H9 (cell line): ENCODE measurements at regions not wholly inside any gene's neighbourhood (a gene's known extent, or its start where the extent isn't known, plus 50 kb on each side); places are given as distances from the start of the nearest gene placed in this dataset.

ENCODE experiments used
- DNase-seq: peaks from one replicate; pipeline ENCODE4 v3.0.0-alpha.2; 2017
- H2AFZ ChIP-seq: one replicate; pipeline ENCODE4 v1.6.1; 2013; ENCODE audit warnings: mild to moderate bottlenecking, low read length, control low read depth, moderate library complexity
- H2AK5ac ChIP-seq: 2 replicates; pipeline ENCODE4 v1.6.1; 2013; ENCODE audit warnings: low read length, control low read depth, mixed read lengths; ENCODE audit not compliant: insufficient read length
- H2BK120ac ChIP-seq: one replicate; pipeline ENCODE4 v1.6.1; 2013; ENCODE audit warnings: low read depth, mild to moderate bottlenecking, low read length, control low read depth, inconsistent platforms; ENCODE audit not compliant: poor library complexity, severe bottlenecking
- H2BK12ac ChIP-seq: 2 replicates; pipeline ENCODE4 v1.6.1; 2013; ENCODE audit warnings: low read length, control low read depth, mixed read lengths, low read depth; ENCODE audit not compliant: insufficient read length
- H2BK15ac ChIP-seq: 2 replicates; pipeline ENCODE4 v1.6.1; 2013; ENCODE audit warnings: low read depth, low read length, control low read depth
- H2BK20ac ChIP-seq: one replicate; pipeline ENCODE4 v1.6.1; 2013; ENCODE audit warnings: low read depth, mild to moderate bottlenecking, low read length, control low read depth, inconsistent platforms; ENCODE audit not compliant: poor library complexity, severe bottlenecking
- H2BK5ac ChIP-seq: 2 replicates; pipeline ENCODE4 v1.6.1; 2013; ENCODE audit warnings: low read length, control low read depth, mixed read lengths; ENCODE audit not compliant: insufficient read length
- H3K14ac ChIP-seq: 2 replicates; pipeline ENCODE4 v1.6.1; 2013; ENCODE audit warnings: low read length, control low read depth; ENCODE audit not compliant: insufficient read depth
- H3K18ac ChIP-seq: 2 replicates; pipeline ENCODE4 v1.6.1; 2013; ENCODE audit warnings: low read depth, mild to moderate bottlenecking, mixed read lengths, low read length, control low read depth; ENCODE audit not compliant: insufficient read length
- H3K23ac ChIP-seq: 2 replicates; pipeline ENCODE4 v1.6.1; 2013; ENCODE audit warnings: low read length, control low read depth, mixed read lengths, low read depth; ENCODE audit not compliant: insufficient read length
- H3K23me2 ChIP-seq: 2 replicates; pipeline ENCODE4 v1.6.1; 2013; ENCODE audit warnings: low read depth, mild to moderate bottlenecking, mixed read lengths, low read length, control low read depth; ENCODE audit not compliant: insufficient read length, poor library complexity, severe bottlenecking
- H3K27ac ChIP-seq: 2 replicates; pipeline ENCODE4 v1.5.1; 2013; ENCODE audit warnings: low read length, control low read depth, mixed read lengths, low read depth; ENCODE audit not compliant: insufficient read length
- H3K27me3 ChIP-seq: 2 replicates; pipeline ENCODE4 v1.6.1; 2013; ENCODE audit warnings: low read length, control low read depth, inconsistent platforms; ENCODE audit not compliant: insufficient read depth
- H3K4ac ChIP-seq: 2 replicates; pipeline ENCODE4 v1.6.1; 2013; ENCODE audit warnings: low read depth, mild to moderate bottlenecking, control low read depth, inconsistent platforms, low read length, moderate library complexity
- H3K4me1 ChIP-seq: 2 replicates; pipeline ENCODE4 v1.6.1; 2013; ENCODE audit warnings: low read length, control low read depth, inconsistent platforms; ENCODE audit not compliant: insufficient read depth
- H3K4me2 ChIP-seq: 2 replicates; pipeline ENCODE4 v1.6.1; 2013; ENCODE audit warnings: low read length, control low read depth, mixed read lengths; ENCODE audit not compliant: insufficient read length, insufficient read depth
- H3K56ac ChIP-seq: 2 replicates; pipeline ENCODE4 v1.6.1; 2013; ENCODE audit warnings: low read depth, mild to moderate bottlenecking, mixed read lengths, low read length, control low read depth; ENCODE audit not compliant: insufficient read length
- H3K79me1 ChIP-seq: 2 replicates; pipeline ENCODE4 v1.6.1; 2013; ENCODE audit warnings: low read depth, mild to moderate bottlenecking, moderate library complexity, low read length, control low read depth, inconsistent platforms; ENCODE audit not compliant: insufficient read depth, poor library complexity, severe bottlenecking
- H3K79me2 ChIP-seq: 2 replicates; pipeline ENCODE4 v1.6.1; 2013; ENCODE audit warnings: low read length, control low read depth, inconsistent platforms; ENCODE audit not compliant: insufficient read depth
- H3K9ac ChIP-seq: 2 replicates; pipeline ENCODE4 v1.6.1; 2013; ENCODE audit warnings: low read length, control low read depth, mixed read lengths; ENCODE audit not compliant: insufficient read length; ENCODE audit errors: extremely low read depth
- H3K9me3 ChIP-seq: one replicate; pipeline ENCODE4 v1.6.1; 2013; ENCODE audit warnings: low read depth, low read length, inconsistent platforms; ENCODE audit not compliant: control insufficient read depth
- H3T11ph ChIP-seq: one replicate; pipeline ENCODE4 v1.6.1; 2013; ENCODE audit warnings: mild to moderate bottlenecking, low read length, control low read depth, inconsistent platforms
- H4K20me1 ChIP-seq: one replicate; pipeline ENCODE4 v1.6.1; 2013; ENCODE audit not compliant: control insufficient read depth, insufficient read length, insufficient read depth
- H4K5ac ChIP-seq: 2 replicates; pipeline ENCODE4 v1.6.1; 2013; ENCODE audit warnings: low read depth, mild to moderate bottlenecking, mixed read lengths, low read length, control low read depth; ENCODE audit not compliant: insufficient read length
- H4K8ac ChIP-seq: replicated peaks from 2 replicates; pipeline ENCODE4 v1.6.1; 2013; ENCODE audit warnings: low read length, control low read depth, mixed read lengths, low read depth; ENCODE audit not compliant: insufficient read length
- H4K91ac ChIP-seq: 2 replicates; pipeline ENCODE4 v1.6.1; 2013; ENCODE audit warnings: low read depth, mild to moderate bottlenecking, moderate library complexity, mixed read lengths, low read length, control low read depth; ENCODE audit not compliant: insufficient read length
- H3K27ac Mint-ChIP-seq, 3 experiments: 2 replicates in 2 of 3; 3 replicates in 1 of 3; pipeline ENCODE4 v1.8.0; 2020 to 2021; ENCODE audit warnings: mixed read lengths in 3 of 3, mild to moderate bottlenecking in 1 of 3, moderate library complexity in 1 of 3
- H3K27me3 Mint-ChIP-seq: 2 replicates; pipeline ENCODE4 v1.8.0; 2021; ENCODE audit warnings: low read depth, mild to moderate bottlenecking, moderate library complexity, mixed read lengths
- H3K36me3 Mint-ChIP-seq, 3 experiments: 2 replicates in 2 of 3; 3 replicates in 1 of 3; pipeline ENCODE4 v1.8.0; 2020 to 2021; ENCODE audit warnings: low read depth in 3 of 3, mixed read lengths in 3 of 3; ENCODE audit not compliant: insufficient read depth in 1 of 3
- H3K4me1 Mint-ChIP-seq, 2 experiments: 2 replicates each; pipeline ENCODE4 v1.8.0; 2020; ENCODE audit warnings: mixed read lengths in 2 of 2
- H3K4me3 Mint-ChIP-seq, 2 experiments: 2 replicates in 1 of 2; 3 replicates in 1 of 2; pipeline ENCODE4 v1.8.0; 2020 to 2021; ENCODE audit warnings: mild to moderate bottlenecking in 2 of 2, mixed read lengths in 2 of 2, moderate library complexity in 1 of 2
- H3K9me3 Mint-ChIP-seq, 2 experiments: 2 replicates in 1 of 2; 3 replicates in 1 of 2; pipeline ENCODE4 v1.8.0; 2020; ENCODE audit warnings: mild to moderate bottlenecking in 2 of 2, mixed read lengths in 2 of 2, moderate library complexity in 1 of 2
- CTCF ChIP-seq: fragments of 200-600 bp; sonication (generic); conservative IDR thresholded peaks from 3 replicates; pipeline ENCODE4 v1.8.0; 2021; ENCODE audit warnings: antibody characterized with exemption, mild to moderate bottlenecking
- WGBS: extraction: QIAGEN DNeasy Blood & Tissue Kit; methylation state at CpG from one replicate; pipeline ENCODE4 v1.1.7; 2013; ENCODE audit warnings: missing lambda C conversion rate, low lambda C conversion rate, mixed read lengths; ENCODE audit not compliant: insufficient read length; ENCODE audit errors: extremely low coverage; 5-methylcytosine and 5-hydroxymethylcytosine counted together

GRCh38 chr3:64294771-64295170 lies 69.5 kb upstream of the PRICKLE2 start:
- no peak overlapping the region for H3K4me3 Mint-ChIP-seq
- no peaks in the 10 kb centered on the region; the same call in 1 of the 2 replicates for H3K4me1 ChIP-seq
- no peak overlapping the region for H2AK5ac ChIP-seq
- H3K9me3 ChIP-seq, result peaks cover 9% of the 10 kb centered on the region
- H3K4ac ChIP-seq, result no peak overlapping the region
- TF ChIP-seq CTCF, result no peak
- DNase-seq, result no peak
- H3K14ac ChIP-seq, result no peak overlapping the region
- no peak overlapping the region for H2BK120ac ChIP-seq
- H3K27ac Mint-ChIP-seq, result no peak overlapping the region; a peak in 1 of 7 replicates
- no peaks in the 10 kb centered on the region for H3K79me1 ChIP-seq
- no peak overlapping the region for H3K9ac ChIP-seq
- no peak overlapping the region for H4K91ac ChIP-seq
- H3K4me2 ChIP-seq, result no peak overlapping the region
- no peak overlapping the region for H2BK15ac ChIP-seq
- whole genome bisulfite sequencing, result no CpG with 5 or more reads among the region's 2 CpGs
- no peak overlapping the region for H2AFZ ChIP-seq
- no peak overlapping the region for H4K8ac ChIP-seq
- H3K9me3 Mint-ChIP-seq, result peaks cover 17 to 18% of the 10 kb centered on the region in 2 experiments
- peaks cover 0 to 2% of the 10 kb centered on the region in 2 experiments; a peak in 1 of 4 replicates for H3K4me1 Mint-ChIP-seq
- H4K5ac ChIP-seq, result no peak overlapping the region
- no peak overlapping the region for H3K18ac ChIP-seq
- no peak overlapping the region for H2BK12ac ChIP-seq
- H3K79me2 ChIP-seq, result no peaks in the 10 kb centered on the region
- H3K27ac ChIP-seq, result no peak overlapping the region
- no peak overlapping the region for H2BK20ac ChIP-seq
- H4K20me1 ChIP-seq, result no peaks in the 10 kb centered on the region
- H3K27me3 ChIP-seq, result no peaks in the 10 kb centered on the region
- no peak overlapping the region for H3T11ph ChIP-seq
- H3K56ac ChIP-seq, result no peak overlapping the region
- H3K36me3 Mint-ChIP-seq, result peaks cover 7 to 16% (median 13%) of the 10 kb centered on the region in 3 experiments
- no peak overlapping the region for H3K23ac ChIP-seq
- no peaks in the 10 kb centered on the region; the same call in 1 of the 2 replicates for H3K27me3 Mint-ChIP-seq
- no peak overlapping the region for H2BK5ac ChIP-seq
- H3K23me2 ChIP-seq, result no peaks in the 10 kb centered on the region
